NB4 (cell line): ENCODE measurements at regions not wholly inside any gene's neighbourhood (a gene's known extent, or its start where the extent isn't known, plus 50 kb on each side); places are given as distances from the start of the nearest gene placed in this dataset.

ENCODE experiments used
- MYC ChIP-seq: IDR thresholded peaks from 2 replicates; pipeline ENCODE4 v1.6.1; 2011; ENCODE audit warnings: low read depth, low read length
- TF ChIP-seq, protein P1 (sequence below): IDR thresholded peaks from one replicate; pipeline ENCODE4 v1.5.1; 2012; ENCODE audit warnings: low read depth, low read length

DNA sequence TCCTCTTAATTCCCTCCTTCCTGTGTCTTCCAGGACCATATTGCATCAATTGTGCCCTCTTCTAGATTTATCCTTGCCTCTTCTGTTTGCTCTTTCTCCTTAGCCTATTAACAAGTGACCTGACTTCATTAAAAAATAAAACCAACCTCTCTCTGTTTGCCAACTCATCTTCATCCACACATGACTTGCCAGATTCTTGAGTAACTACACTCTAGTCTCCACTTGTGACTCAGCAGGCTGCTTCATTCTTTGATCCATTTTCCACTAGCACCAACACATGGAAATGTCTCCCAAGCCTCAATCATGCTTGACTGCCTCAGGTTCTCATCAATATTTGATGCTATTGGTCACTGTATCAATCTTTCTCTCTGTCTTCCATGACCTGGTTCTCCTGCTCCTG, 492.4 kb upstream of the TMPO start:
- no peak for TF ChIP-seq MYC
- TF ChIP-seq, protein P1, sequence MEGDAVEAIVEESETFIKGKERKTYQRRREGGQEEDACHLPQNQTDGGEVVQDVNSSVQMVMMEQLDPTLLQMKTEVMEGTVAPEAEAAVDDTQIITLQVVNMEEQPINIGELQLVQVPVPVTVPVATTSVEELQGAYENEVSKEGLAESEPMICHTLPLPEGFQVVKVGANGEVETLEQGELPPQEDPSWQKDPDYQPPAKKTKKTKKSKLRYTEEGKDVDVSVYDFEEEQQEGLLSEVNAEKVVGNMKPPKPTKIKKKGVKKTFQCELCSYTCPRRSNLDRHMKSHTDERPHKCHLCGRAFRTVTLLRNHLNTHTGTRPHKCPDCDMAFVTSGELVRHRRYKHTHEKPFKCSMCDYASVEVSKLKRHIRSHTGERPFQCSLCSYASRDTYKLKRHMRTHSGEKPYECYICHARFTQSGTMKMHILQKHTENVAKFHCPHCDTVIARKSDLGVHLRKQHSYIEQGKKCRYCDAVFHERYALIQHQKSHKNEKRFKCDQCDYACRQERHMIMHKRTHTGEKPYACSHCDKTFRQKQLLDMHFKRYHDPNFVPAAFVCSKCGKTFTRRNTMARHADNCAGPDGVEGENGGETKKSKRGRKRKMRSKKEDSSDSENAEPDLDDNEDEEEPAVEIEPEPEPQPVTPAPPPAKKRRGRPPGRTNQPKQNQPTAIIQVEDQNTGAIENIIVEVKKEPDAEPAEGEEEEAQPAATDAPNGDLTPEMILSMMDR, result no peak
